ENCODE measurements at regions not wholly inside any gene's neighbourhood (a gene's known extent, or its start where the extent isn't known, plus 50 kb on each side); places are given as distances from the start of the nearest gene placed in this dataset.

- no peak for TF ChIP-seq CTCF (conservative IDR thresholded peaks at IDR 0.05)
- no peak for TF ChIP-seq ZFX (IDR thresholded peaks at IDR 0.05)
Measured at GRCh38 chr4:63901304-63901703, 507.9 kb downstream of the TECRL start.

Measured in C4-2B (cell line).